ENCODE measurements at regions not wholly inside any gene's neighbourhood (a gene's known extent, or its start where the extent isn't known, plus 50 kb on each side); places are given as distances from the start of the nearest gene placed in this dataset.

DNA sequence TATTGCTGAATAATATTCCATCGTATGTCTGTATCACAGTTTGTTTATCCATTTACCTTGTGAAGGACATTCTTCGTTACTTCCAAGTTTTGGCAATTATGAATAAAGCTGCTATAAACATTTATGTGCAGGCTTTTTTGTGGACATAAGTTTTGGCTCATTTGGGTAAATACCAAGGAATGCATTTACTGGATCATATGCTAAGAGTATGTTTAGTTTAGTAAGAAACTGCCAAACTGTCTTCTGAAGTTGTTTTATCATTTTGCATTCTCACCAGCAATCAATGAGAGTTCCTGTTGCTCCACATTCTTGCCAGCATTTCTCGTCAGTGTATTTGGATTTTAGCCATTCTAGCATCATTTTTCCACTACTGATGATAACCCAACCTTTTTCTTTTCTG is 232.7 kb upstream of the NR3C2 start:
- no peaks in the 10 kb centered on the region for H3K79me2 ChIP-seq (ENCODE audit: insufficient read depth, low read length)
- no peak for DNase-seq (ENCODE audit: insufficient read length, low spot score, missing footprints)
- TF ChIP-seq CTCF (IDR thresholded peaks at IDR 0.05; ENCODE audit: extremely low read depth, low read depth, low read length) = no peak
- no peaks in the 10 kb centered on the region for H4K20me1 ChIP-seq (ENCODE audit: insufficient read depth, low read length)
- no peak overlapping the region for H3K4me2 ChIP-seq (ENCODE audit: insufficient read depth, low read length)
- no peaks in the 10 kb centered on the region for H3K9me3 ChIP-seq (ENCODE audit: low read depth, low read length)
- no peaks in the 10 kb centered on the region for H3K36me3 ChIP-seq (ENCODE audit: insufficient read depth, low read length)
- no peaks in the 10 kb centered on the region for H3K4me1 ChIP-seq (ENCODE audit: insufficient read depth, low read length)
- no peak overlapping the region for H2AFZ ChIP-seq (ENCODE audit: low read length)
- H3K27ac ChIP-seq (ENCODE audit: low read depth, low read length) = no peak overlapping the region
- H3K27me3 ChIP-seq (ENCODE audit: insufficient read depth, low read length) = no peaks in the 10 kb centered on the region
- H3K4me3 ChIP-seq (ENCODE audit: insufficient read depth, low read length) = no peak overlapping the region

- no peak for DNase-seq (ENCODE audit: insufficient read length, low spot score, missing footprints)
- H3K4me2 ChIP-seq (ENCODE audit: insufficient read depth, low read length) = no peak overlapping the region
- H2AFZ ChIP-seq (ENCODE audit: low read length) = no peak overlapping the region
- no peak overlapping the region for H3K27ac ChIP-seq (ENCODE audit: low read depth, low read length)
- no peak for TF ChIP-seq CTCF (IDR thresholded peaks at IDR 0.05; ENCODE audit: extremely low read depth, low read depth, low read length)
- H4K20me1 ChIP-seq (ENCODE audit: insufficient read depth, low read length) = no peaks in the 10 kb centered on the region
- no peaks in the 10 kb centered on the region for H3K4me1 ChIP-seq (ENCODE audit: insufficient read depth, low read length)
- no peaks in the 10 kb centered on the region for H3K36me3 ChIP-seq (ENCODE audit: insufficient read depth, low read length)
- no peaks in the 10 kb centered on the region for H3K27me3 ChIP-seq (ENCODE audit: insufficient read depth, low read length)
- no peak overlapping the region for H3K4me3 ChIP-seq (ENCODE audit: insufficient read depth, low read length)
- H3K79me2 ChIP-seq (ENCODE audit: insufficient read depth, low read length) = no peaks in the 10 kb centered on the region
- peaks cover 3% of the 10 kb centered on the region for H3K9me3 ChIP-seq (ENCODE audit: low read depth, low read length)
Measured at GRCh38 chr4:148664636-148665035, 222.4 kb upstream of the NR3C2 start.

GRCh38 chr4:148654131-148654530 is 211.9 kb upstream of the NR3C2 start:
- Histone ChIP-seq H3K36me3 (ENCODE audit: insufficient read depth, low read length) (no peaks in the 10 kb centered on the region), H3K79me2 (ENCODE audit: insufficient read depth, low read length) (no peaks in the 10 kb centered on the region), H3K27ac (ENCODE audit: low read depth, low read length) (no peak overlapping the region), H3K4me3 (ENCODE audit: insufficient read depth, low read length) (no peak overlapping the region), H3K9me3 (ENCODE audit: low read depth, low read length) (no peaks in the 10 kb centered on the region), H2AFZ (ENCODE audit: low read length) (no peak overlapping the region), H3K27me3 (ENCODE audit: insufficient read depth, low read length) (no peaks in the 10 kb centered on the region), H3K4me1 (ENCODE audit: insufficient read depth, low read length) (no peaks in the 10 kb centered on the region), H4K20me1 (ENCODE audit: insufficient read depth, low read length) (no peaks in the 10 kb centered on the region), H3K4me2 (ENCODE audit: insufficient read depth, low read length) (no peak overlapping the region)
- DNase-seq (ENCODE audit: insufficient read length, low spot score, missing footprints) = no peak
- TF ChIP-seq CTCF (IDR thresholded peaks at IDR 0.05; ENCODE audit: extremely low read depth, low read depth, low read length) = no peak

GRCh38 chr4:148653681-148654080 is 211.5 kb upstream of the NR3C2 start:
- H3K79me2 ChIP-seq (ENCODE audit: insufficient read depth, low read length) = no peaks in the 10 kb centered on the region
- no peak overlapping the region for H3K4me2 ChIP-seq (ENCODE audit: insufficient read depth, low read length)
- TF ChIP-seq CTCF (IDR thresholded peaks at IDR 0.05; ENCODE audit: extremely low read depth, low read depth, low read length) = no peak

More at GRCh38 chr4:148653681-148654080, 211.5 kb upstream of the NR3C2 start:
- no peaks in the 10 kb centered on the region for H3K9me3 ChIP-seq (ENCODE audit: low read depth, low read length)
- H3K27ac ChIP-seq (ENCODE audit: low read depth, low read length) = no peak overlapping the region
- no peaks in the 10 kb centered on the region for H3K27me3 ChIP-seq (ENCODE audit: insufficient read depth, low read length)
- no peak overlapping the region for H3K4me3 ChIP-seq (ENCODE audit: insufficient read depth, low read length)
- no peaks in the 10 kb centered on the region for H4K20me1 ChIP-seq (ENCODE audit: insufficient read depth, low read length)
- no peak overlapping the region for H2AFZ ChIP-seq (ENCODE audit: low read length)
- no peaks in the 10 kb centered on the region for H3K36me3 ChIP-seq (ENCODE audit: insufficient read depth, low read length)
- no peaks in the 10 kb centered on the region for H3K4me1 ChIP-seq (ENCODE audit: insufficient read depth, low read length)
- DNase-seq (ENCODE audit: insufficient read length, low spot score, missing footprints) = no peak
